Muscle of leg (tissue), 3 donors: ENCODE measurements at regions not wholly inside any gene's neighbourhood (a gene's known extent, or its start where the extent isn't known, plus 50 kb on each side); places are given as distances from the start of the nearest gene placed in this dataset.

Experiments used
- DNase-seq: peaks from one replicate; pipeline ENCODE4 v3.0.0; 2013
- H3K27ac ChIP-seq: one replicate; pipeline ENCODE4 v1.5.1; 2013; ENCODE audit warnings: mild to moderate bottlenecking, low read length, control low read depth
- H3K27me3 ChIP-seq: one replicate; pipeline ENCODE4 v1.6.1; 2013; ENCODE audit warnings: low read length; ENCODE audit not compliant: control insufficient read depth, insufficient read depth
- H3K36me3 ChIP-seq: one replicate; pipeline ENCODE4 v1.6.1; 2013; ENCODE audit warnings: low read length; ENCODE audit not compliant: control insufficient read depth, insufficient read depth
- H3K4me1 ChIP-seq: one replicate; pipeline ENCODE4 v1.6.1; 2013; ENCODE audit warnings: low read length; ENCODE audit not compliant: control insufficient read depth, insufficient read depth
- H3K4me3 ChIP-seq: one replicate; pipeline ENCODE4 v1.5.1; 2013; ENCODE audit warnings: low read length, control low read depth
- H3K9me3 ChIP-seq: replicated peaks from 2 replicates; pipeline ENCODE4 v1.6.1; 2013; ENCODE audit warnings: low read depth, low read length; ENCODE audit not compliant: control insufficient read depth
- WGBS: methylation state at CpG from one replicate; pipeline ENCODE4 v1.1.5; 2013; ENCODE audit warnings: missing lambda C conversion rate; ENCODE audit not compliant: insufficient coverage; 5-methylcytosine and 5-hydroxymethylcytosine counted together

DNA sequence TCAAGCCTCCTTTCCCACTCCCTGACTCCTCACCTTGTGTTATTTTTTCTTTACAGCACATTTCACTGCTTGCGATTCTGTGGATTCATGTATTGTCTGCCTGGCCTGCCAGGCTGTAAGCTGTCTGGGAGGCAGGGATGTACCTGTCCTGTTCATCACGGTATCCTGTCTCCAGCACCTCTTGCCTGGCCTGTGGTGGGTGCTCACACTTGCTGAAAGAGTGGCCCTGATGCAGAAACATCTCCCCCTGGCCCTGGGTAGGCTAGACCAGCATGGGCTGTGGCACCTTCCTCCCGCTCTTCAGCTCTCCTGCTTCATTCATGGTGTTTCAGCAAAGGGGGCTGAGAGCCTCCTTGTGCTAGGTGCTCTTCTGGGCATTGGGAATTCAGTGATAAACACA lies 60.1 kb upstream of the KCNG1 start:
- Histone ChIP-seq H3K36me3 (no peaks in the 10 kb centered on the region), H3K27ac (no peak overlapping the region), H3K4me1 (no peaks in the 10 kb centered on the region), H3K4me3 (no peak overlapping the region), H3K27me3 (peaks cover 20% of the 10 kb centered on the region), H3K9me3 (no peaks in the 10 kb centered on the region)
- 80% methylated on average over 3 of the region's 3 CpGs for WGBS
- no peak for DNase-seq

GRCh38 chr20:51080516-51080915 lies 57.6 kb upstream of the KCNG1 start:
- Histone ChIP-seq H3K4me1 (no peaks in the 10 kb centered on the region), H3K9me3 (no peaks in the 10 kb centered on the region), H3K27me3 (peaks cover 22% of the 10 kb centered on the region), H3K4me3 (no peak overlapping the region), H3K27ac (no peak overlapping the region), H3K36me3 (no peaks in the 10 kb centered on the region)
- peak; percentile 34 for DNase-seq
- WGBS, result 33% methylated on average over 1 of the region's 3 CpGs

GRCh38 chr20:51079488-51079887 lies 56.6 kb upstream of the KCNG1 start:
- H3K27me3 ChIP-seq, result peaks cover 25% of the 10 kb centered on the region
- H3K27ac ChIP-seq, result no peak overlapping the region
- DNase-seq, result no peak
- H3K4me3 ChIP-seq, result no peak overlapping the region
- no peaks in the 10 kb centered on the region for H3K4me1 ChIP-seq
- H3K36me3 ChIP-seq, result no peaks in the 10 kb centered on the region
- WGBS, result no CpG with 5 or more reads among the region's 2 CpGs
- no peaks in the 10 kb centered on the region for H3K9me3 ChIP-seq

DNA sequence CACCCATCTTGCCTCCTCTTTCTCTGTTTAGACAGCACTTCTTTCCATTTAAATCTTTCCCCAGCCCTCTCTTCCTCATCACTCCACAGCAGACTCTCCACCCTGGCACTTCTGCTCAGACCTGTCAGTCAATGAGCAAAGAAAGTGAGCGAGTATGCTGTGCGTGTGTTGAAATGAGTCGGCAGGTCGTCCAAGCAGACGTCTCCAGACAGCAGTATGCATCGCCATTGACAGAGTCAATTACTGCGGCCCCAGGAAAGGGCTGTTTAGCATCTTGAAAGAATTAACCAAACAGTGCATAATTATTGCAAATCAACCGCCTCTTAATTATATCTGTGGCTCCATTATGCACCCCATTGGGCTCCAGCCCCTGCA lies 54.8 kb upstream of the KCNG1 start:
- Histone ChIP-seq H3K27ac (no peak overlapping the region), H3K27me3 (peaks cover 18% of the 10 kb centered on the region), H3K36me3 (no peaks in the 10 kb centered on the region), H3K9me3 (peaks cover 2% of the 10 kb centered on the region), H3K4me1 (no peaks in the 10 kb centered on the region), H3K4me3 (no peak overlapping the region)
- no peak for DNase-seq
- WGBS, result 32% methylated on average over 6 of the region's 8 CpGs

DNA sequence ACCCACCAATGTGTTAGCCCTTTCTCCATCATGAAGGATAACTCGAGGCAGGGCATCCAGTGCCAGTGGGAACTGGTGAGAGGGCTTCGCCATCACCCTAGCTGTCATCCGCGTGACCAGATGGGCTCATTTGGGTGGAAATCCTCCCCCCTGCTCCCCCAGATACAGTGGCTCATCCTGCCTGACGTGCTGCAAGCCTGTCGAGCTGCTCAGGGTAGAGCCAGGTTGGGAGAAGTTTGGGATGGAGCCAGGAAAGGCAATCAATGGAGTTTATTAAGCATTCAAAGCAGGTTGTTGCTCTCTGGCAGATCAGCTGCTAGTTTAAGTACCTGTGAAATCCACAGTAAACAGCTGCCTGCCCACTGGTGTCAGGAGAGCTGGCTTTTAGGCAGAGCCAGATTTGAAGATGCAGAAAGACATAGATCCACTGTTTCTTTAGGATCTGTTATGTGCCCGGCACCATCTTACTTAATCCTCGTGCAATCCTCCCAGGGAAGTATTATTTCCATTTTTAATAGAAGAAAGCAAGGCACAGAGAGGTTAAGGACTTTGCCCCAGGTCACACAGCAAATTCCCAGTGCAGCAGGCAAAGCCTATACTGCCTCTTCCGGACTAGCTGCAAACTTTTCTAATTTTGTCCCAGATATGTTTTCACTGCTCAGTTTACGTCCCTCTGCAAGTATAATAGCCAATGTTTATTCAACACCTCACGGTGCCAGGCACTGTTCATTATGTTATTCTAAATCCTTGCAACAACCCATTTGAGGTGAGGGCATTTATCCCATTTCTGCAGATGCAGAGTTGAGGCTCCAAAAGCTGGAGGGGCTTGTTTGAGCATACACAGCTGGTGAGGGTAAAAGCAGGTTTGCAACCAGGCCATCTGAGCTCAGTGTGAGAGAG lies 54.1 kb upstream of the KCNG1 start:
- Histone ChIP-seq H3K9me3 (peaks cover 2% of the 10 kb centered on the region), H3K36me3 (no peaks in the 10 kb centered on the region), H3K27me3 (peaks cover 14% of the 10 kb centered on the region), H3K27ac (no peak overlapping the region), H3K4me1 (no peaks in the 10 kb centered on the region), H3K4me3 (no peak overlapping the region)
- 29% methylated on average over 4 of the region's 11 CpGs for WGBS
- no peak for DNase-seq

DNA sequence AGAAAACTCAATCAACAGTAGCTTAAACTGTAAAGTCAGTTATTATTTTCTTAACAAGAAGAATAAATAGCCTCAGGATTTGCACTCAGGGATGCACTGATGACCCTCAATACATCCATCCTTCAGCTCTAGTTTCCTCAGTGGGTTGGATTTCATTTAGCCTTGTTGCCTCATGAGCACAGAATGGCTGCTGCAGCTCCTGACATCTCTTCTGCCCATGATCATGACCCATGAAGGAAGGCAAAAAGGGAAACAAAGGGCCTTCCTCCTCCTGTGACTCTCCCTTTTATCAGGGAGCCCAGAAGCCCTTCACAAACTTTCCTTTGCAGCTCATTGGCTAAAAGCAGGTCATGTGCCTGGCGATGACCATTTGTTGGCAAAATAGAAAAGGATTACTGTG lies 51.2 kb upstream of the KCNG1 start:
- H3K4me1 ChIP-seq, result no peaks in the 10 kb centered on the region
- 88% methylated on average over 1 of the region's 1 CpG for WGBS
- no peak for DNase-seq
- no peak overlapping the region for H3K27ac ChIP-seq
- H3K9me3 ChIP-seq, result peaks cover 2% of the 10 kb centered on the region
- H3K4me3 ChIP-seq, result no peak overlapping the region
- peaks cover 14% of the 10 kb centered on the region for H3K27me3 ChIP-seq
- H3K36me3 ChIP-seq, result no peaks in the 10 kb centered on the region
